ENCODE measurements at regions not wholly inside any gene's neighbourhood (a gene's known extent, or its start where the extent isn't known, plus 50 kb on each side); places are given as distances from the start of the nearest gene placed in this dataset.

DNA sequence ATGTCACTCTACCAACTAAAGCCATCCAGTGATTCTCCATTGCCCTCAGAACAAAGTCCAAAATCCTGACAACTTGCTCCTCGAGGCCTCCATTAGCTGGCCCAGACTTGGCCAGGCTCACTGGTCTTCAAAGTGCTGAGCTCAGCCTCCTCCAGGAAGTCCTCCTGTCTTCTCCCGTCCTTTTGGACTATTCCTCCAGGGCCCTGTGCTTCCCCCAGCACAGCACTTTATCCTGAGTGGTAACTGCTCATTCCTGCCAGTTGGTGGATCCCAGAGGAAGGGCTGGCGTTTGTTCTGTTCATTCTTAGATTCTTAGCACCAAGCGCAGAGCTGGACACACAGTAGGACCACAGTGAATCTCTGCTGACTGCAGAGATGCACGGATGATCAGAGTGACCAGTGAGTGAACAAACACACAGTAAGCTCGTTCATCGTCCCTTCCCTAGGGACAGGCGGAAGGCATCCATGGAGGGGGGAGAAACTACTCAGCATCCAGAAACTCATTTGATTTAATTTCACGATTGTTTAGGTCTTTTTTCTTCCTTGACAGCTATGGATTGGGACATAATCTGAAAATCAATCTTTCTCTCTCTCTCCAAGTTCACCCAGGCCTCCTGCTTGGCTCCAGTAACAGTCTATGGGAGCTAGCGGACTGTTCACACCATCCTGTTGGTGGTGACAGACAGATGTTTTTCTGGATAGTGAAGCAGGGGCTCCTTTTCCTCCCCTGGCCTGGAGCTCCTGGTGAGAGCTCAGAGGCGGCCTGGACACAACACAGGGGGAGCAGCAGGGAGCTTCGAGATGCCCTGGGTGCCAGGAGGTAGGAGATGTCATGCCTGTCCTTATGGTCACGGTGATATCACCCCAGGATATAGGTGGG lies 180.2 kb downstream of the PTPRU start:
- TF ChIP-seq, protein P1, sequence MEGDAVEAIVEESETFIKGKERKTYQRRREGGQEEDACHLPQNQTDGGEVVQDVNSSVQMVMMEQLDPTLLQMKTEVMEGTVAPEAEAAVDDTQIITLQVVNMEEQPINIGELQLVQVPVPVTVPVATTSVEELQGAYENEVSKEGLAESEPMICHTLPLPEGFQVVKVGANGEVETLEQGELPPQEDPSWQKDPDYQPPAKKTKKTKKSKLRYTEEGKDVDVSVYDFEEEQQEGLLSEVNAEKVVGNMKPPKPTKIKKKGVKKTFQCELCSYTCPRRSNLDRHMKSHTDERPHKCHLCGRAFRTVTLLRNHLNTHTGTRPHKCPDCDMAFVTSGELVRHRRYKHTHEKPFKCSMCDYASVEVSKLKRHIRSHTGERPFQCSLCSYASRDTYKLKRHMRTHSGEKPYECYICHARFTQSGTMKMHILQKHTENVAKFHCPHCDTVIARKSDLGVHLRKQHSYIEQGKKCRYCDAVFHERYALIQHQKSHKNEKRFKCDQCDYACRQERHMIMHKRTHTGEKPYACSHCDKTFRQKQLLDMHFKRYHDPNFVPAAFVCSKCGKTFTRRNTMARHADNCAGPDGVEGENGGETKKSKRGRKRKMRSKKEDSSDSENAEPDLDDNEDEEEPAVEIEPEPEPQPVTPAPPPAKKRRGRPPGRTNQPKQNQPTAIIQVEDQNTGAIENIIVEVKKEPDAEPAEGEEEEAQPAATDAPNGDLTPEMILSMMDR (IDR thresholded peaks at IDR 0.05; ENCODE audit: insufficient read depth, missing control alignments): no peak
- no peak for FAIRE-seq
- DNase-seq (ENCODE audit: insufficient read length, low spot score): no peak

DNA sequence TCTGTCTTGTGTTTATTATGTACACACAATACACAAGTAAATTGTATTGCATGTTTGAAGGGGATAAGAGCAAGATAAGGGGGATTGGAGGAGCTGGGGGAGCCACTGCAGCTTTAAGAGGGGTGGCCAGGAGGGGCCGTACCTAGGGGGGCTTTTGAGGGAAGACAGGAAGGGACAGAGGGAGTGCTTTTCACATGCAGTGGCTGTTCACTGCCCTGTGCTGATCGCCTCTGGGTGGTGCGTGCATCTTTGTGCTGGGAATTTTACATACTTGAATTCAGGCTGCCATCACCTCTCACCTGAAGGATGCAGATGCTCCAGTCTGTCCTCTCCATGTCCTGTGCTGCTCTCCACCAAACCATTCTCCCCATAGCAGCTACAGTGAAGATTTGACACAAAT lies 179.5 kb downstream of the PTPRU start:
- DNase-seq (ENCODE audit: insufficient read length, low spot score) (no peak), FAIRE-seq (no peak)
- TF ChIP-seq, protein P1 (IDR thresholded peaks at IDR 0.05; ENCODE audit: insufficient read depth, missing control alignments): no peak

DNA sequence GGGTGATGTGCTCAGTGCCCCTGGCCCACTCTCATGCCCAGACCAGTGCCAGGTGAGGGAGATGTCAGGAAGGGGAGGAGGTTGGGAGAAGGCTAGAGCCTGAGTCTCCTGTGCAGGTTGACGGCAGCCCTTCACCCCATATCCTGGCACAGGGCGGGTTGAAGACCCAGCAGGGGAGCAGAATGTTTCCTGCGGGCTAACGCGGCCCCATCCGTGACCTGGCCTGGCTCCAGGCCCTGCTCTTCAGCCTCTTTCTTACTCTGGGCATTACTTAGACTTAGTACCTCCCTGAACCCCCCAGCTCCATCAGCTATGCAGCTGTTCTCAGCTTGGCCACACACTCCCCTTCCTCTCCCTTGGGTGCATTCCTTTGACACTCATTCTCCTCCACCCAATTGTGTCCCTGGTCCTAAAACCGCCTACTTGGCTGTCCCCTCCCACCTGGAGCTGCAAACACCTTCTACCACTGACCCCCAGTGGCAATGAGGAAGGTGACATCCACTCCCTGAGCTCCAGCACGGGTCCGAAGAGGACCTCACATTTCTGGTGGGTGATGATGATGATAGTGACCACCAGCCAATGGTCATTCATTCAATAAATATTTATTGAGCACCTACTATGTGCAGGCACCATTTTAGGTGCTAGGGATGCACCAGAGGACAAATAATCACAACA lies 179.0 kb downstream of the PTPRU start:
- no peak for DNase-seq (ENCODE audit: insufficient read length, low spot score)
- TF ChIP-seq, protein P1 (IDR thresholded peaks at IDR 0.05; ENCODE audit: insufficient read depth, missing control alignments): peak; percentile 42
- FAIRE-seq: no peak

DNA sequence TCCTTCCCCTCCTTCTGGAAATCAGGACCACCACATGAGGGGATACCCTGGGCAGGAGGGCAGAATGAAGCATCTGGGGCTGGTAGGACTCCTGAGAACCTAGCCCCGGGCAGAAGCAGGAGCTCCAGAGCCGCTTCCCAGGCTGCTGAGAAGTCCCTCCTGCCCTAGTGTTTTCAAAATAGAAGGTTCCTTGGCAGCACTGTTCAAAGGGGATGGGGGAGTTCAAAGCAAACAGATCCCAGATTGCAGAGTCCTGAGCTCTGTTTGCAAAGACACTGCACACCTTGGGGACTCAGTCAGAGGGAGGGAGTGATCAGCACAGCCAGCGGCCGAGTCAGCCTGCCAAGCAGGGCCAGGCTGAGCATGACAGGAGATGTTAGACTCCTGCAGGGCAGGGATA lies 177.8 kb downstream of the PTPRU start:
- no peak for DNase-seq (ENCODE audit: insufficient read length, low spot score)
- TF ChIP-seq, protein P1 (IDR thresholded peaks at IDR 0.05; ENCODE audit: insufficient read depth, missing control alignments): no peak
- FAIRE-seq: no peak

DNA sequence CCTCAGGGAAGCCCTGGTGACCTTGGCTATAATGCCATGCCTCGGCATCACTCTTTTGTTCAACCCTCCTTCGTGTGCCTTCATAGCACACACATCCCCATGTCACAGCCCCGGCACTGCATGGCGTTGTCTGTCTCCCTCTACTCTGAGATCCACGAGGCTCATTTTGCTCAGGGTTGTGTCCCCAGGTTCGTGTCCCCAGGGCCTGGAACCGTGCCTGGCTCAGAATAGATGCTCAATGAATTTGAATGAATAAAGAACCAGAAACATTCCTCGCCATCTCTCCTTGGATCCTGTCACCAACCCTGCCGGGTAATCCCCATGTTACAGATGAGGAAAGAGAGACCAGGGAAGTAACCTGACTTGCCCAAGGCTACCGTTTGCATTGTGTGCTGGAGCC lies 177.3 kb downstream of the PTPRU start:
- TF ChIP-seq, protein P1 (IDR thresholded peaks at IDR 0.05; ENCODE audit: insufficient read depth, missing control alignments): no peak
- no peak for DNase-seq (ENCODE audit: insufficient read length, low spot score)
- FAIRE-seq: no peak

DNA sequence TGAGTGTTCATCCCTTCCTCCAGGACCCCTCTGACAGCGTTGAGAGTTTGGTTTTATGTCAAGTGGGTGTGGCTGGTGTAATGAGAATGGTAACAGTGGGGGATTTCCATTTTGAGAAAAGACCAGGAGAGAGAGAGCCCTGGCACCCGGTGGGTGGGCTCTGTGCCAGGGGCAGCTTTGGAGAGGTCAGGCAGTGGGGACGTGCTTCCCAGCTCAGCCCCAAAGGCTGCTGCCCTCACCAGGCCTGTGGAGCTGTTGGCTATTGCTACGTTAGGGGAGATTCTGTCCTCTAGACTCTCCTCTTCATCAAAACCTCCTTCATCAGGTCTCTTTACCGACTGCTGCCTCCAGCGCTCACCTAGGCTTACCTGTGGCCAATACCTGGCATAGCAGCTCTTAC lies 176.3 kb downstream of the PTPRU start:
- FAIRE-seq: no peak
- no peak for DNase-seq (ENCODE audit: insufficient read length, low spot score)
- TF ChIP-seq, protein P1 (IDR thresholded peaks at IDR 0.05; ENCODE audit: insufficient read depth, missing control alignments): no peak

DNA sequence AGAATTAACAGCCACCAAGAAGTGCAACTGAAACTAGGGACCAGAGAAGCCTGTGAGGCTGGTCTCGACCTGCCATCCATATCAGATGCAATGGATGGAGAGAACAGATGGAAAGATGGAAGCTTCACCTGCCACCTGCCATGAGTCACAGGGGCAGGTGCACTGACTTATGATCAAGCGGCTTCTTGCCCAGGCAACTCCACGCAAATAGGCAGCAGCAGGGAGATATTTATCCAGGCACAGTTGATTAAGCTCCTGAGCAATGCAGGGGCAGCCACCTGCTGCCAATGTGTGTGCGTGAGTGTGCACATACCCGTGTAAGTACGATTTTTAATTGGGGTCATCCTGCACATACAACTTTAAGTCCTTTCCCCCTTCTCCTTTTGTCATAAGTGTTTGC lies 174.2 kb downstream of the PTPRU start:
- TF ChIP-seq, protein P1 (IDR thresholded peaks at IDR 0.05; ENCODE audit: insufficient read depth, missing control alignments): no peak
- FAIRE-seq: no peak

More for the DNA sequence above, 174.2 kb downstream of the PTPRU start:
- DNase-seq (ENCODE audit: insufficient read length, low spot score): no peak

Data from D721Med (cell line).